Skeletal muscle tissue (tissue), 3 donors: ENCODE measurements at regions not wholly inside any gene's neighbourhood (a gene's known extent, or its start where the extent isn't known, plus 50 kb on each side); places are given as distances from the start of the nearest gene placed in this dataset.
"Not testable (repeated sequence)": the region's sequence is repeated elsewhere in the genome, so short reads cannot be mapped to it uniquely, and the experiment has no call there.

Experiments used
- H3K27ac ChIP-seq: one replicate; pipeline ENCODE4 v1.7.0; 2013; ENCODE audit warnings: mild to moderate bottlenecking, low read depth, low read length, inconsistent platforms
- H3K27me3 ChIP-seq, 3 donors: one replicate each; pipeline ENCODE4 v1.7.0; 2013; ENCODE audit warnings: low read length in 3 of 3; ENCODE audit not compliant: control insufficient read depth in 3 of 3, insufficient read depth in 3 of 3
- H3K36me3 ChIP-seq, 3 donors: one replicate each; pipeline ENCODE4 v1.7.0; 2013; ENCODE audit warnings: low read length in 3 of 3; ENCODE audit not compliant: control insufficient read depth in 3 of 3, insufficient read depth in 3 of 3
- H3K4me1 ChIP-seq, 3 donors: one replicate each; pipeline ENCODE4 v1.7.0; 2013; ENCODE audit warnings: low read length in 3 of 3, mild to moderate bottlenecking in 3 of 3; ENCODE audit not compliant: control insufficient read depth in 3 of 3, insufficient read depth in 3 of 3
- H3K4me3 ChIP-seq, 3 donors: one replicate each; pipeline ENCODE4 v1.7.0; 2013; ENCODE audit warnings: low read length in 3 of 3
- H3K9ac ChIP-seq, 3 donors: one replicate each; pipeline ENCODE4 v1.7.0; 2013; ENCODE audit warnings: low read length in 3 of 3, mild to moderate bottlenecking in 3 of 3, moderate library complexity in 2 of 3, low read depth in 1 of 3
- H3K9me3 ChIP-seq, 3 donors: one replicate each; pipeline ENCODE4 v1.7.0; 2013; ENCODE audit warnings: low read length in 3 of 3; ENCODE audit not compliant: control insufficient read depth in 3 of 3
- donor health status: Osteomylitis.

- not testable (repeated sequence) for H3K4me3 ChIP-seq, H3K27me3 ChIP-seq, H3K9ac ChIP-seq, H3K27ac ChIP-seq, H3K9me3 ChIP-seq, H3K36me3 ChIP-seq, H3K4me1 ChIP-seq
Observed at GRCh38 chr5:177909261-177909660, 86.8 kb downstream of the PROP1 start.

GRCh38 chr5:177902806-177903205, 93.2 kb downstream of the PROP1 start:
- H3K9me3 ChIP-seq, H3K27me3 ChIP-seq, H3K36me3 ChIP-seq, H3K4me1 ChIP-seq, H3K9ac ChIP-seq, H3K4me3 ChIP-seq, H3K27ac ChIP-seq: not testable (repeated sequence)

- H3K9ac ChIP-seq, H3K36me3 ChIP-seq, H3K4me1 ChIP-seq, H3K27me3 ChIP-seq, H3K4me3 ChIP-seq, H3K27ac ChIP-seq, H3K9me3 ChIP-seq: not testable (repeated sequence)
Observed at GRCh38 chr5:177900066-177900465, 96.0 kb downstream of the PROP1 start.

GRCh38 chr5:177894681-177895453, 101.2 kb downstream of the PROP1 start:
- not testable (repeated sequence) for H3K27ac ChIP-seq, H3K9ac ChIP-seq, H3K27me3 ChIP-seq, H3K4me3 ChIP-seq, H3K36me3 ChIP-seq, H3K4me1 ChIP-seq, H3K9me3 ChIP-seq

- not testable (repeated sequence) for H3K9me3 ChIP-seq, H3K27ac ChIP-seq, H3K4me3 ChIP-seq, H3K4me1 ChIP-seq, H3K9ac ChIP-seq, H3K27me3 ChIP-seq, H3K36me3 ChIP-seq
Observed at GRCh38 chr5:177892357-177892665, 103.7 kb downstream of the PROP1 start.

- H3K36me3 ChIP-seq, H3K27ac ChIP-seq, H3K9me3 ChIP-seq, H3K4me3 ChIP-seq, H3K4me1 ChIP-seq, H3K27me3 ChIP-seq, H3K9ac ChIP-seq: not testable (repeated sequence)
Observed at GRCh38 chr5:177891547-177892356, 104.3 kb downstream of the PROP1 start.

- not testable (repeated sequence) for H3K36me3 ChIP-seq, H3K27me3 ChIP-seq, H3K4me1 ChIP-seq, H3K27ac ChIP-seq, H3K9me3 ChIP-seq, H3K4me3 ChIP-seq, H3K9ac ChIP-seq
Observed at GRCh38 chr5:177883295-177883694, 100.6 kb upstream of the FAM153A start.

GRCh38 chr5:177875900-177876238, 93.2 kb upstream of the FAM153A start:
- not testable (repeated sequence) for H3K9me3 ChIP-seq, H3K27ac ChIP-seq, H3K4me1 ChIP-seq, H3K27me3 ChIP-seq, H3K36me3 ChIP-seq
- H3K4me3 ChIP-seq, result peak overlapping the region in 2 of 3 donors; percentile 54 to 67
- peak overlapping the region in 1 of 3 donors; percentile 64 for H3K9ac ChIP-seq

- H3K36me3 ChIP-seq, H3K27ac ChIP-seq, H3K27me3 ChIP-seq, H3K4me1 ChIP-seq, H3K9me3 ChIP-seq: not testable (repeated sequence)
- Histone ChIP-seq H3K9ac (peak overlapping the region in 1 of 3 donors; percentile 64), H3K4me3 (peak overlapping the region in 2 of 3 donors; percentile 48 to 54)
Observed at GRCh38 chr5:177875013-177875899, 92.6 kb upstream of the FAM153A start.

GRCh38 chr5:177863822-177864446, 81.2 kb upstream of the FAM153A start:
- H3K27ac ChIP-seq, H3K9ac ChIP-seq, H3K4me3 ChIP-seq, H3K4me1 ChIP-seq, H3K27me3 ChIP-seq, H3K9me3 ChIP-seq, H3K36me3 ChIP-seq: not testable (repeated sequence)
